ENCODE measurements at regions not wholly inside any gene's neighbourhood (a gene's known extent, or its start where the extent isn't known, plus 50 kb on each side); places are given as distances from the start of the nearest gene placed in this dataset.
"Not testable (repeated sequence)": the region's sequence is repeated elsewhere in the genome, so short reads cannot be mapped to it uniquely, and the experiment has no call there.

DNA sequence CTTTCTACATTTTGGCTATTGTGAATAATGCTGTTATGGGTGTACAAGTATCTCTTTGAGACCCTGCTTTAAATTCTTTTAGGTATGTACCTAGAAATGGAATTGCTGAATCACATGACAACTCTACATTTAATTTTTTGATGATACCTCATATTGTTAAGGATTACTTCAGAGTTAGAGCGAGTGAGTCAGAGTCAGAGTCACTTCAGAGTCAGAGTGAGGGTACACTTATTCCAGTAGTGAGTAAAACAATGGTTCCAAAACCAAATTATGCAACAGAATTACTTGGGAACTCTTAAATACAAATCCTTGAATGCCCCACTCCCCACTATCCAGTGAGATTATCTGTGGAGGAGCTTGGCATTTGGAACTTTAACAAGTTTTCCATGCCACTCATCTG lies 50.3 kb upstream of the SNRK start:
- DNase-seq, result no peak

DNA sequence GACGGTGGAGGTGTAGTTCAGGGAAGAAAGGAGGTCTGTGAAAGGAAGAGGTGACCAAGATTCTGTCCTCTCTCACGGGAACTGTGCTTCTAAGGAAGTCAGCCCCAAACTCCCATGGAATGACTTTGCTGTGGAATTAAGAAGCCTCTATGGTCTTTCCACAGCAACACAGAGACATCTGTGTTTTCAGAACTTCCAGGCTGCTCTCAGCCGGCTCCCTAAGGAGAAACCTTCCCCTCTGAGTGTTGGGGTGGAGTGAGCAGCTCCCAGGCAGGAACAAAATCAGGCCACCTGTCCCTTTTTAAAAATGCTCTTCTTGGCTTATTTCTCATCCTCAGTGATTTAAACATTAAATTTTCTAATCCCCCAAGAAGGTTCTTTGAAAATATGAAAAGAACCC lies 53.3 kb upstream of the SNRK start:
- no peak for DNase-seq

DNA sequence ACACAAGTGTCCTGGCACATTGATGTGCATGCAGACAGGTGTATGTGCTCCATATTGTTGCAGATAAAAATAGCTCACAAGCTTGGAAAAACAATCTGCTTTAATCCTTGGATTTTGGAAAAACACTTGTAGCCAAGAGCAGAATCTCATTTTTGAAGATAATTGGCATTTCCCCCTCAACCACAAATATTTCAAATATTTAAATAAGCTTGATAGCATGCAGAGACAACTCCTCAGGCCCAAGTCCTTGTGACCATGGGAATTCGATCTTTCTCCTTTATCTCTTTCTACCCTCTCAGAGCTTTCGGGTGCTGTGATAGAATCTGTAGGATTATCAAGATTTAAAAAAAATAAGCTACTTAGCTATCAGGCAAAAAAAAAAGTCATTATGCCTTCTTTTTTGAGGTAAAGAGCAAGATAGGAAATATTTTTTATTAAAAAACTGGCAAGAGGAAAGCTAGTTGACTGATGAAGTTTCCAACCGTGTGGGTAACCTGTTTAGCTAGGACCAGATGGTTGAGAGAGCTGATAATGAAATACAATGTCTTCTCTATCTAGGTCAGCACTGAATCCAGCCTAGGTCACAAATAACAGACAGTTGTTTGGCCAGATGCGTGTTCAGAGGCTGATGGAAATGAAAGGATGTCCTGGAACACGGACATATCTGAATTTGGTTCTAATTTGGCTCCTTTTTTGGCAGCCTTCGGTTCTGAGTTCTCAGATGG lies 54.9 kb upstream of the SNRK start:
- no peak for DNase-seq

DNA sequence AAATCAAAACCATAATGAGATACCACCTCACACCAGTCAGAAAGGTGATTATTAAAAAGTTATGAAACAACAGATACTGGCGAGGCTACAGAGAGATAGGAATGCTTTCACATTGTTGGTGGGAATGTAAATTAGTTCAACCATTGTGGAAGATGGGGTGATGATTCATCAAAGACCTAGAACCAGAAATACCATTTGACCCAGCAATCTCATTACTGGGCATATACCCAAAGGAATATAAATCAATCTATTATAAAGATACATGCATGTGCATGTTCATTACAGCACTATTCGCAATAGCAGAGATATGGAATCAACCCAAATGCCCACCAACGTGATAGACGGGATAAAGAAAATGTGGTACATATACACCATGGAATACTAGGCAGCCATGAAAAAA lies 56.5 kb upstream of the SNRK start:
- not testable (repeated sequence) for DNase-seq

DNA sequence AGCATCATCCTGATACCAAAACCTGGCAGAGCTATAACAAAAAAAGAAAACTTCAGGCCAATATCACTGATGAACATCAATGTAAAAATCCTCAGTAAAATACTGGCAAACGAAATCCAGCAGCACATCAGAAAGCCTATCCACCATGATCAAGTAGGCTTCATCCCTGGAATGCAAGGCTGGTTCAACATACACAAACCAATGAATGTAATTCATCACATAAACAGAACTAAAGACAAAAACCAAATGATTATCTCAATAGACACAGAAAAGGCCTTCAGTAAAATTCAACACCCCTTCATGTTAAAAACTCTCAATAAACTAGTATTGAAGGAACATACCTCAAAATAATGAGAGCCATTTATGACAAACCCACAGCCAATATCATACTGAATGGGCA lies 58.7 kb upstream of the SNRK start:
- DNase-seq, result not testable (repeated sequence)

DNA sequence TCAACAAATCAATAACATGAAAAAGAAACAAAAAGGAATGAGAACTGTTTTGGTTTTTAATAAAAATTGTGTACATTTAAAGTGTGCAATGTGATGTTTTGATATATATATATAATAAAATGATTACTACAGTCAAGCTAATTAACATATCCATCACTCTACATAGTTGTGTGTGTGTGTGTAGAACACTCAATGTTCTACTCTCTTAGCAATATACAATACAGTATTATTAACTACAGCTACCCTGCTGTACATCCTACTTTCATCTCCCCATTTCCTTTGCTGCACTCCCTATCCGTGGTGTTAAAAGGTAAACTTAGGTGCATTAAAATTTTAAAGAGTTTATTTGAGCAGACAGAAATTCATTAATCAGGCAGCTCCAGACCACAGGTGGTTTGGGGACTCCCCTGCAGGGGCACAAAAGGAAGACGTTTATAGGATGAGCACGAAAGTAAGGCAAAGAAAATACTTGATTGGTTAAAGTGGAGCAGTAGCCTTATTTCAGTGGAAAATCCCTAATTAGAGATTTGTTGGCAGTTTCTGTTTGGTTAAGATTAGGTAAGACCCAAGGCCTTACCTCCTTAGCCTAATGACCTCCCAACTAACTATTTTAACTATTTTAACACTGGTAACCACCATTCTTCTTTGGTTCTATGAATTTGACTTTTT lies 61.8 kb upstream of the SNRK start:
- no peak for DNase-seq

DNA sequence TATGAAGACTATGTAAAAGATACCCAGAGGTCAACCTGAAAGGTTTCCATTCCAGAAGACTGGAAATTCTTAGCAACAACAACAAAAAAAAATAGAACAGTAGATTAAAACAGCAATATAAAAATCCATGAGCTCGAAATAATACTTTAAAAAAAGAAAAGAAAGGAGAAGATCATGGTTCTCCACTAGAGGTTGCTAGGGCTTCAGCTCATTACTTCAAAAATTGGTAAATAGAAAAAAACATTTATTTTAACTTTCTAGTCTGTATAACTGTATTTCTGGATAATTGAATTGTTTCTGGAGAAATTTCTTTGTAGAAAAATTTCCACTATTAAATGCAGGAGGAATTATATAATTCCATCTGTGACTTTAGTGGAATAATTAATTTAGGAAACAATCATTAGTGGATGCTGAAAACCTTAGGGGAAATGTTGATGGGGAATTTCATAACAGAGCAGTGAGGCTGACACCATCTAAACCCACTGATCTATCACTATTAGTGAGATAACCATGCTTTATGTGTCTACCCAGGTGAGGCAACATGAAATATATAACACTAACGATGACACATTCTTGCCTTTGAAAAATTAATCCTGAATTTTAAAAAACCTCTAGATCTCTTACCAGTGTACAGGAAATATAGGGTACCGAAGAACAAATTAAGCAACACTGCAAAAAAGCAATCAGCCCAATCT lies 62.5 kb upstream of the SNRK start:
- no peak for DNase-seq

DNA sequence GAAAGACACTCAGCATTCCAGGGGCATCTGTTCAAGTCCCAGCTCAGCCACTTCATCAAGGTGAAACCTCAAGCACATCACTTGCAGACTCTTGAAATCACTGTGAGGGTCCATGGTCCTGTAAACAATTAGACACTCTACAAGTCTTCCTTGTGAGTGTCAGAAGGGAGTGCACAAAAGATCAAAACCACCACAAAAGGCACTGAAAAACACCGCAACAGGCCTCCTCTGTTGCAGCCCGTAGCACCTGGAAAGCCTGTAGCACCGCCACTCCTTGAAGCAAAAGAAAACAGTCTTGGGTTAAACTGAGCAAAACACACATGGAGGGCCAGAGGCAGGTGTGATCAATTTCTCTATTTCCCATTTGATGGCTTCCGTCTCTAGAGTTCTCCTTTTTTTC lies 63.8 kb upstream of the SNRK start:
- DNase-seq, result no peak

DNA sequence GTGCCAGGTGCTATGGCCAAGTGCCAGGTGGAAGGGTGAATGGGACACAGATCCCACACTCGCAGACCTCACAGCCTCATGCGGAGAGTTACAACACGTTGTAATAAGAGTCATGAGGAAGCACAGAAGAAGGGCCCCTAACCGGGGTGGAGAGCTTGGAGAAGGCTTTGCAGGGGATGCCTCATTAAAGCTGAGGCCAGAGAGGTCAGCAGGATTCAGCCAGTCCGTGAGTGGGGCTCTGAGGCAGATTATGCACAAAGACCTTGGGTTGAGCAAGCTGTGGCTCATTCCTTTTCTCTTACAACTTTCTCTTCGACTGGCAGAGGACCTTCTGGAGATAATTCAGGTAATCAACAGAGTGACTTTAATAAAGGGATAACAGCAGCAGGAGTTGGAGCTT lies 65.3 kb upstream of the SNRK start:
- DNase-seq, result no peak

DNA sequence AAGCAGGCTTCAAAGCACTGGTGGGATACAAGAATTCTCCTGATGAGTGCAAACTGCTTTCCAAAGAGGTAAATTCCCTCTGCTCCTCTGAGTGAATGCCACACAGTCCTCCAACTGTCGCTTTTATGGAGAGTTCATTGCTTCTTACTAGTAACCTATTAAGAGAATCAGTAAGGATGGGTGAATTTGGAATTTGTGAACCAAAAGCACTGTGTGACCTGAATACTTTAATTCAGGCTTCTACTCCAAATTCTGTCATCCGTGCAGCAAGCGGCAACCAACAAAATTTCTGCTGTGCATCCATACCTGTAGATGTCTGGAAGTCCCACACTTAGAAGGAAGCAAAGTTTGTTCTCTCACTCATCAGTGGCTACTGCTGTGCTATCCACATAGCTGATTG lies 66.7 kb upstream of the SNRK start:
- DNase-seq, result no peak

DNA sequence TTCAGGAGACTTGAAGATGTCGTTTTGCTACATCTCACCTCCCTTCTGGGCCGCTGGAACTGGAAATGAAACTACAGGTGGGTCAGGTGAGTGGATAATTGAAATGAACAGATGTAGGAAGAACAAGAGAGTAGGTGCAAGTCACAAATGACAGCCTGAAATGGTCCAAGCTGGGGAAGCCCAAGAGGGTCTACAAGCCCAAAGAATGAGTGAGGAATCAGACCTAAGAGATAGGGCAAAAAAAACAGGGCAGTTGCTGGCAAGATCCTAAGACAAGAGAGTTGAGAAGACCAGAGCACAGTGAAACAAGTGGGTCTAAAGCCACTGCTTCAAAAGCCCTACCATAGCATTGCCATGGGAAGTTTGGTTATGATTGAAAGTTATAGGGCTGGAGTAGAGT lies 67.4 kb upstream of the SNRK start:
- DNase-seq, result no peak

DNA sequence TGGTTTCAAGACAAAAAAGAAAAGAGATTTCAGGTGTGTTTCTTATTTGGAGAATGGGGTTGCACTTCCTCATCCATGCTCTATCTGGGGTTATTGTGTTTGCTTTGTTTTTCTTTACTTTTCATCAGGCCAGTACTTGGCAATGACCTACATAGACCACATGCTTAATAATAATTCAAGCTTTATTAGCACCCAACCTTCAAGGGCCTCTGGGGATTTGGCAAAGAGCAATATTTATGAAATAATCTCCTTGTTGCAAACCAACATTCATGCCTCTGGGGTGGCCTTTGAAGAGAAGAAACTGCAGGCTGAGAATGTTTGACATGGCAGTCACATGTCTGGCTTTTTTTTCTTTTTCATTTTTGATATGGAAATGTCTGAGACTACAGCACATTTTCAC lies 68.2 kb upstream of the SNRK start:
- DNase-seq, result no peak

DNA sequence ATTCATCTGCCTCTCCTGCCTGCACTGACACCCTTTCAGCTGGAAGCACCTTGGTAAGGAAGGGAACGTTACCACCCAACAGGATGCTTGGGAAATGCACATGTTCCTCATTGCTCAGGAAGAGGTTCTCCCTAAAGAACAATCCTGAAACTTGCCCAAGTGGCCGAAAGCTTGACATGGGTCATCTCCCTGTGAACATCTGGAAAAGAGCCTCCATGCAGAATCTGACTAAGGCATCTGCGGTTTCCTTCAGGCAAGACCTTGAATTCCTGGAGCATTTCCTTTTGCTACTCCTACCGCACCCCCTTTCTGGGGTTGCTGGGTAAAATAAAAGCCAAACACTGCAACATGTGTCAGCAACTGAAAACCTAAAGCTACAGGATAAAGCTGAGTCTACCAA lies 68.7 kb upstream of the SNRK start:
- no peak for DNase-seq

DNA sequence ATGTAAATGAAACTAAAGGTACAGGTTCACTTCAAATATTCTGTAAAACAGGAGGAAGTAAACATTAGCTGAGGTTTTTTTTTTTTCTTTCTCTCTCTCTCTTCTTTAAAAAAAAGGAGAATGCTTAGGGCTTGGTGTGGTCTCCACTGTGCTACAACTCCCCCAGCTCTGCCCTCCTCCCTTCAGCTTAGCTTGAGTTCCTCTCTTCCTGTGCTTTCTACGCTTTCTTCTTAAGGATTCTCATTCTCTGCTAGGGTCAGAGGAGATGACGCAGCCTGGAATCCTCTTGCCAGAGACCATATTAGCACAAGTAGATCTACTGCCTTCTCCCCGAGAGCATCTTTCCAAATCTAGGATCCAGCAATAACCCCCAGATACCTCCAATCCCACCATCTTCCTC lies 69.1 kb upstream of the SNRK start:
- DNase-seq, result no peak

DNA sequence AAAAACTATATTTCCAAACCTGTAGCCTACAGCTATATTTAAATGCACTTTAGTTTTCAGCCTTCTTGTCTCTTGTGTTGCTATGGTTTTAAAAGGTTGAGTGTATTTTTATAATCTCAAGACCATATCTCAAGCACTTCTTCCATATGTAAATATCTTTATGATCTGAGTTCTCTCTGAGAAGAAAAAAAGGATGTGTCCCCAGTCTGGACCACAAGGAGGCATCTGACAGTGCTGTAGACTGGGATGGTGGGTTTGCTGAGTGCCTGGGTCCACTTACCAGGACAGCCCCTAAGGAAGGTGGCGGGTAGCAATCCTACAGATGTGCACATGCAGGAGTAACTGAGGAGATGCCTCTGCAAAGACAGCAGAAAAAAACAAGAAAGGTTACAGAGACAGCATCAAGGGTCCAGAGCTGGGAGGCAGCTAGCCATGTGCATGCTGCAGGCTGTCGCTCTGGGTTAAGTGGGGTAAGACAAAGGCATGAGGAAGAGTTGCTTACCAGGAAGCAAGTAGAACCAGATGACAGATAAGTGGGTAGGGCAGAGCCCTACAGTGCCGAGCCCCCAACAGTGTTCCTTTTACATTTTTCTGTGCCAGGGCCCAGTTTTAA lies 70.6 kb upstream of the SNRK start:
- no peak for DNase-seq

DNA sequence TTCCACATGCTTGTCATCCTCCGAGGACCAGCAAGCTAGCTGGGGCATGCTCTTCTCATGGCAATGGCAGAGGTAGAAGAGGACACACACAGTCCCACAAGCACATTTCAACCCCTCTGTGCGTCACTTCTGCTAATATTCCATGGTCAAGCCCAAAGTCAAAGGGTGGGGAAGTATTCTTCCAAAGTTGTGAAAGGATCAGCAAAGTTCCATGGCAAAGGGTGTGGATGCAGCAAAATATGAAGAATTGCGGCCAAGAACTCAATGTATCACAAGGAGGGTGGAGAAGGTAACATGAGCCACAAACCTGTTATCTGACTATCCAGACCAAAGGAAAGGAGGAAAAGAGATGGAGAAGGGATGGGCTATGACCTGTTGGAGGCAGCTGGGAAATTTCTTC lies 71.2 kb upstream of the SNRK start:
- no peak for DNase-seq

DNA sequence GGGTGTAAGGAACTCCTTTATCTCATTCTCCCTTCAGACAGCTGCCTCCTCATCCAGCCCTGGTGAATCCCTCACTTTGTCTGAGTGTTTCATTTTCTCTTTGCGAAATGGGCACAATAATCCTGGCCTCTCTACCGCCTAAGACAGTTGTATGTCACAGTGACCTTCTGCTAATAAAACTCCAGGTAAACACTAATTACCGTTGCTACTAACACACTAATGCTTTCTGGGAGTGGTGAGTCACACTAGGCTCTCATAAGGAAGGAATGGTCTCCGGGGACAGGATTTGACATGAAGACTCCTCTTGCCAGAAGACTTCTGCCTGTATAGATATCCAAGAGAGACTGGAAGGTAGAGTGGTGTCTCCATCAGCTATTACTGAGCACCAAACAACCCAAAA lies 71.7 kb upstream of the SNRK start:
- DNase-seq, result no peak

DNA sequence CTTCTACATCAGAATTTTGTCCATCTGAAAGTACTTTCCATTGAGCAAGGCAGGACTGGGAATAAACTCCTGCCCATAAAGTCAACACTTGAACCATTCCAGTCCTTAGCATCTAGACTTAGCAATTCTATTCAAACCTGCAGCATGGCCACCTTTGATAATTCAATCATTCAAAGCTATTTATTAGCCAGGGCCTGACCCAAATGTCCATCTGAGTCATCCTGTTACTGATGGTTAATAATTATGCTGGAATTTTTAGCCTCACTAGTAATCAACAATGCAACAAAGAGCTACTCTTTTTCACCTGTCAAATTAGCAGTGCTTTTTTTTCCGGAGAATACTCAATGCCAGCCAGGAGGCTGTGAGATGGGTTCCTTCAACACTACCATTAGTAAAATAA lies 72.7 kb upstream of the SNRK start:
- DNase-seq, result no peak

DNA sequence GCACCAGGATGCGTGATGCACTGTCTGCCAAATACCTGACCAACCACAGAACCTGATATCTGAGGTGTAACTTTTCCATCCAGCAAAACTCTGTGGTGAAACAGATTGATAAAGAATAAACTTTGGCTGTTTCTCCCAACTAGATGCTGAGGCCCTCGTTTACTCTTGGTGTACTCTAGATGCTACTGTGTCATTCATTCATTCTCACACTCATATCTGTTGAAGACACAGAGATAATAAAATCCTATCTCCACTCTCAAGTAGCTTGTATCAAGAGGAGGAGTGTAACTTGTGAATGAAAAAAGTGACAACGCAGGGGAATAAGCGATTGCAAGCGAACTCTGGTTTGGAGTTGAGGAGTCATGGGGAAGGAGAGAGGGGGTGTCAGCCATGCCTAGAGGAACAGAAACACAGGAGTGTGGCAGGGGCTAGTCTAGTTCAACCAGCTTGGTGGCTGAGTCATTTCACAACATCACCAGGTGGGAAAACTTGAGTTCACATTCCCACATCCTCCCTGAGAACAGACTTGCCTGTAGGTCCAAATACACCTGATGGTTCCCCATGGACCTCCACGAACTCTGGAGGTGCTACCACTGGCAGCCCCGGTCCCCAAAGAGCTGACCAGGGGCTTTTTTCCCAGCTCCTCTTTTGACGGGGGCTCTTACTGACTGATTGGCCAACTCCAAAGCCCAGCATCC lies 73.3 kb upstream of the SNRK start:
- no peak for DNase-seq

DNA sequence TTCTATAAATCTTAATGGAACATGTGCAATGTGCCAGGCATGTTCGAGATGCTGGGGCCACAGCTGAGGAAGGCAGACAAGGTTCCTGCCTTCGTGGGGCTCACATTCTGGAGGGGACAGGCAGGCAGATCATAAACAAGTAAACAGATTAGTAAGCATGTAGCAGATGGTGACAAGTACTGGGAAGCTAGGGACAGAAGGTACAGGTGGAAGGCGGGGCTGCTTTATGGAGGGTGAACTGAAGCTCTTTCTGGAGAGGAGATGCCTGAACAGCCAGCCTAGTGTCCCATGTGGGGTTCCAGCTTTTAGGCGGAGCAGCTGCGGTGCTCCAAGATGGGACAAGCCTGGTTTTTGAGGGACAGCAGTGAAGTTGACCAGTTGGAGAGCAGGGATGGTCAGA lies 74.7 kb upstream of the SNRK start:
- no peak for DNase-seq

DNA sequence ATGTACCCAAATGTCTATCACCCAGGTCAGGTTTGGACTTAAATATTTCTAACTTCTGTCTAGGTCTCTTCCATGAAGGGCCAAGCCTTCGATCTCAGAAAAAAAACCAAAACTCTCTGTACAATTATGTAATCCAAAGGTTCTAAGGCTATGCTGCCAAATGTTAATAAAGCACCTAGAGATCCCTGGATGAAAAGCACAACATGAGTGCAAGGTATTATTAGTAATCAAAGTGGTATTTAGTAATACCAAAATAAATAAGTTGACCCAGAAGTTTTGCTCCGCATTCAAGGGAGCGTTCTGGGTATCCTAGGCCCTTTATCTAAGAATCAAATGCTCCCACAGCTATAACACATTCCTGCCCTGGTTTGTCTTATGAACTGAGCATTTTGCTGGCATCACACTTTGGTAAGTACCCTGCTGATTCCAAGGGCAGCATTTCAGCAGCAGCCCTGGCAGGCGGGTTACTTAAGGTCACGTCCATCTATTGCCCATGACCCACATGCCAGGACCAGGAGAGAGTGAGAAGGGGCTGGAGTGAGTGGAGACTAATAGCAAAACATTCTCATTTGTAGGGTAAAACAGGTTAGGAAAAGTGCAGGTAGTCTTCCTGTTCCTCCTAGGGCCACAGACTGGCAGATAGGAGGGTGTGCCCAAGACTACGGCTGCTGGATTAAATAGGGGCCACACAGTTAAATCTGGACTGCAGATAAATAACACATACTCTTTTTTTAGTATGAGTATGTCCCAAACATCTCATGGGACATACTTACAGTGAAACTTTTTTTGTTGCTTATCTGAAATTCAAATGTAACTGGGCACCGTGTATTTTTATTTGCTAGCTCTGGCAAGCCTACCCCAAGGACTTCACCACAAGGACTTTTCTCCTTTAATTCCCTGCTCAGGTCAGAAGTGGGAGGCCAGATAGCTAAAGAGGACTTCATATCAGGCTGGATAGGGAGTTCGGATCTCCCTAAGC lies 76.0 kb upstream of the SNRK start:
- DNase-seq, result no peak

DNA sequence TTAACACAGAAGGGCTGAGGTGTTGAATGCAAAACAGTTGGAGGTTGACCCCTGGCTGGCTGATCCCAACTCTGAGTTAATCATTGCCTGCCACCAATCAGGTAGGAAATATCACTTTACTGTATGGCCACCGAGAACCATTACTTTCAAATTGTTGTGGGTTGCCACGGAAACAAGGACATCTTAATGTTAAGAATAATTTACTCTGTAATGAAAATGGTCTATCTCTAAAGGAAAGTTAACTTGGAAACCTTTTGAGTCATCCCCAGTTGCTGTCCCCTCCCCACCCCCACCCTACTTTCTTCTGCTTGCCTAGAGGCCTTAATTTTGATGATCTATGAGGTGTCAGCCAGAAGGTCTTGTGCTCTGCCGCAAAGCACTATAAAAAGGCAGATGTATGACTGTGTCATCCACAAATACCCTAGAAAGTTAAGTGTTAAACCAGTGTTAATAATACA lies 78.7 kb upstream of the SNRK start:
- no peak for DNase-seq
